ENCODE measurements at regions not wholly inside any gene's neighbourhood (a gene's known extent, or its start where the extent isn't known, plus 50 kb on each side); places are given as distances from the start of the nearest gene placed in this dataset.

DNA sequence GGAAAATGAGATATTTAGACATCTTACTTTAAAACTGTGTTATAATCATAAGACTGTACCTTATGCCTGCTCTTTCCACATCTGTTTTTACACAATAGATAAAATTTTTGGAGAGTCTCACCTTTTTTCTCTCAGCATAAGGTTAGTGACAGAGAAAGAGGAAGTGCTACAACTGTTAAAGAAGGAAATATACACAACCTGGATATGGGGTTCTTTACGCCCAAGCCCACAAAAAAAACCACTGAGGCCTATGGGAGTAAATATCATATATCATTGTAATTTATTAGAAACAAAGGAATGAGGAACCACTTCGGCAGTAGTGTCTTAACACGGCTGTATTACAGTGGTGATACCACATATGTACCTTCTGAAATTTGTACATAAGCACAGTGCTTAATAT lies 265.9 kb upstream of the GK2 start:
- TF ChIP-seq, protein P1, sequence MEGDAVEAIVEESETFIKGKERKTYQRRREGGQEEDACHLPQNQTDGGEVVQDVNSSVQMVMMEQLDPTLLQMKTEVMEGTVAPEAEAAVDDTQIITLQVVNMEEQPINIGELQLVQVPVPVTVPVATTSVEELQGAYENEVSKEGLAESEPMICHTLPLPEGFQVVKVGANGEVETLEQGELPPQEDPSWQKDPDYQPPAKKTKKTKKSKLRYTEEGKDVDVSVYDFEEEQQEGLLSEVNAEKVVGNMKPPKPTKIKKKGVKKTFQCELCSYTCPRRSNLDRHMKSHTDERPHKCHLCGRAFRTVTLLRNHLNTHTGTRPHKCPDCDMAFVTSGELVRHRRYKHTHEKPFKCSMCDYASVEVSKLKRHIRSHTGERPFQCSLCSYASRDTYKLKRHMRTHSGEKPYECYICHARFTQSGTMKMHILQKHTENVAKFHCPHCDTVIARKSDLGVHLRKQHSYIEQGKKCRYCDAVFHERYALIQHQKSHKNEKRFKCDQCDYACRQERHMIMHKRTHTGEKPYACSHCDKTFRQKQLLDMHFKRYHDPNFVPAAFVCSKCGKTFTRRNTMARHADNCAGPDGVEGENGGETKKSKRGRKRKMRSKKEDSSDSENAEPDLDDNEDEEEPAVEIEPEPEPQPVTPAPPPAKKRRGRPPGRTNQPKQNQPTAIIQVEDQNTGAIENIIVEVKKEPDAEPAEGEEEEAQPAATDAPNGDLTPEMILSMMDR (IDR thresholded peaks at IDR 0.05; ENCODE audit: insufficient read depth, low read length, poor library complexity, severe bottlenecking): no peak
- Histone ChIP-seq H3K4me3 (replicated peaks; ENCODE audit: low read depth, low read length) (no peak overlapping the region), H3K27me3 (replicated peaks; ENCODE audit: control insufficient read depth, insufficient read depth, low read length) (no peaks in the 10 kb centered on the region), H3K36me3 (ENCODE audit: control insufficient read depth, insufficient read depth, low read length) (no peaks in the 10 kb centered on the region)
- DNase-seq (ENCODE audit: extremely low read depth, insufficient read length): no peak

DNA sequence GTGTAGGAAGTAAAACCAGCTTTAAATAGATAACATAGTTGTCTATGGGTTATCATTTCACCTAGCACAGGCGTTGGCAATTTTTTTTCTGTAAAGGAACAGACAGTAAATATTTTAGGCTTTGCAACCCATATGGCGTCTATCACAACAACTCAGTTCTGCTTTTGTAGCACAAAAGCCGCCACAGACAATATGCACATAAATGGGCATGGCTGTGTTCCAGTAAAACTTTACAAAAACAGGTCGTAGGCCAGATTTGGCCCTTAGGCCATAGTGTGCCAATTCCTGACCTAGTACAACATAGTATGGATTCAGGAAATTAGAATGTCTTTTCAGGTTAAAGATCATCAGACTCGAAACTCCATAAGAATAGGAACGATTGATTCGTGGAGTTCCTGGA lies 265.3 kb upstream of the GK2 start:
- Histone ChIP-seq H3K4me3 (replicated peaks; ENCODE audit: low read depth, low read length) (no peak overlapping the region), H3K36me3 (ENCODE audit: control insufficient read depth, insufficient read depth, low read length) (no peaks in the 10 kb centered on the region), H3K27me3 (replicated peaks; ENCODE audit: control insufficient read depth, insufficient read depth, low read length) (no peaks in the 10 kb centered on the region)
- TF ChIP-seq, protein P1 (IDR thresholded peaks at IDR 0.05; ENCODE audit: insufficient read depth, low read length, poor library complexity, severe bottlenecking): no peak
- no peak for DNase-seq (ENCODE audit: extremely low read depth, insufficient read length)

DNA sequence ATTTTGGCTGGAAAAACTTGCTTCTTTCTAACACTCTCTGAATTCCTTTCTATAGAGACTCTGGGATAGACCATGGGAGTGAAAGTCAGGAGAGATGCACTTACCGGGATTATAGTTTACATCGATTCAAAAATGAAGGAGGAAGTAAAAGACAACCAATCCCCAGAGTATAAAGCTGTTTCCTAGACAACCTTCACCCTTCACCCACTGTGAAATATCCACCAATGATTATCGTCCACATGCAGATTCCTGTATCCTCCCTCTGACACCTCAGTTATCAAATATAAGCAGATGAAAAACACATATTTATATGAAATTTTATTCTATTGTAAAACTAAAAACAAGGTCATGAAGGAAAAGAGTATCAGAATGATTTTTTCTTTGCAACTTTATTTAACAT lies 258.8 kb upstream of the GK2 start:
- DNase-seq (ENCODE audit: extremely low read depth, insufficient read length): no peak
- no peaks in the 10 kb centered on the region for H3K27me3 ChIP-seq (replicated peaks; ENCODE audit: control insufficient read depth, insufficient read depth, low read length)
- H3K36me3 ChIP-seq (ENCODE audit: control insufficient read depth, insufficient read depth, low read length): no peaks in the 10 kb centered on the region
- no peak overlapping the region for H3K4me3 ChIP-seq (replicated peaks; ENCODE audit: low read depth, low read length)
- TF ChIP-seq, protein P1 (IDR thresholded peaks at IDR 0.05; ENCODE audit: insufficient read depth, low read length, poor library complexity, severe bottlenecking): no peak

DNA sequence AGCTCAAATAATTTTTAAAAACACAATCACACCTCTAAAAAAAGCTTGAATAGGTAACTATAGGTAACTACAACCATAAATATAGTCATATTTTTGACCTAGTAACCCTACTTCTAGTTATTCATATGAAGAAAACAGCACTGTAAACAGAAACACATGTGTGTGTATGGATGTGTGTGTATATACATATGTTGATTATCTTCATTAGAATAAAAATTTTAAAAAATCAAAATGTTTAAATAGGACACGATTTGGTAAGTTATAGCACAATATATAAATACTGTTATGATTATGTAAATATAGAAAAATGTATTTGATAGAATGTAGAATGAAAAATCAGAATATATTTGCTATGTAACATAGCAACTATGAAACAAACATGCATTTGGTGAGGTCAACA lies 258.1 kb upstream of the GK2 start:
- DNase-seq (ENCODE audit: extremely low read depth, insufficient read length): no peak
- TF ChIP-seq, protein P1 (IDR thresholded peaks at IDR 0.05; ENCODE audit: insufficient read depth, low read length, poor library complexity, severe bottlenecking): no peak
- Histone ChIP-seq H3K4me3 (replicated peaks; ENCODE audit: low read depth, low read length) (no peak overlapping the region), H3K27me3 (replicated peaks; ENCODE audit: control insufficient read depth, insufficient read depth, low read length) (no peaks in the 10 kb centered on the region), H3K36me3 (ENCODE audit: control insufficient read depth, insufficient read depth, low read length) (no peaks in the 10 kb centered on the region)

DNA sequence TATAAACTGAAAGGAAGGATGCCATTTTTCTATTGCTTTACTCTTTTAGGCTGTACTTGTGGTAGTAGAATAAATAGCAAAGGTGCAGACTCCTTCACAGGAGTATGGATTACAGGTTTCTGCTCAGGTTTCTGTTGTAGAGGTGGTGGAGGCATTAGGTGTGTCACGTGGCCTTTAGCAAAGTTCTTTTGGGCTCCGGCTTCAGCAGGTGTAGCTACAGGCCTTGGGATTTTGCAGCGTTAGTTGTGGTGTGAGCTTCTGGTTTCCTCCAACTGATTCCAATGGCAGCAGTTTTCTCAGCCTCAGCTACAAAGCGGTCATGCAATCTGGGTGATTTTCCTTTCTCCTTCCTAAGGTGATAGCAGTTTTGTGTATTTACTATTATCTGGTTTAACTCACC lies 255.8 kb upstream of the GK2 start:
- TF ChIP-seq, protein P1 (IDR thresholded peaks at IDR 0.05; ENCODE audit: insufficient read depth, low read length, poor library complexity, severe bottlenecking): no peak

DNA sequence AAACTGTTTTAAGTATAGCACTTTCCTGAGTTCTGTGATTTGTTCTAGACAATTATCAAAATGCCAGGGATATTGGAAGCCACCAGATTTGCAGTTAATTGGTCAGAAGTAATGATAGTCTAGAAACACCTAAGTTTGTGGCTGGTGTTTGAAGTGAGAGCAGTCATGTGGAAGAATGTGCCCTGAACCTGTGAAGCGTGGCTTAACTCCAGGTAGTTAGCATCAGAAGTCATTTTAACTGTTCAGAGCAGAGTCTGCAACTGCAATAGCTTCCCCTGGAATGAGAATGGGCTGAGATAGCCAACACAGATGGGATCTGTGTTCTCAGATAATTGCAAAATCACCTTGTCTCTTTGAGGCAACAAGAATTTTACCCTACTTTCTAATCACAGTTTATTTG lies 255.1 kb upstream of the GK2 start:
- TF ChIP-seq, protein P1 (IDR thresholded peaks at IDR 0.05; ENCODE audit: insufficient read depth, low read length, poor library complexity, severe bottlenecking): no peak
- no peak for DNase-seq (ENCODE audit: extremely low read depth, insufficient read length)
- no peaks in the 10 kb centered on the region for H3K27me3 ChIP-seq (replicated peaks; ENCODE audit: control insufficient read depth, insufficient read depth, low read length)
- H3K4me3 ChIP-seq (replicated peaks; ENCODE audit: low read depth, low read length): no peak overlapping the region
- H3K36me3 ChIP-seq (ENCODE audit: control insufficient read depth, insufficient read depth, low read length): no peaks in the 10 kb centered on the region

More for the DNA sequence above, 255.8 kb upstream of the GK2 start:
- H3K4me3 ChIP-seq (replicated peaks; ENCODE audit: low read depth, low read length): no peak overlapping the region
- no peaks in the 10 kb centered on the region for H3K36me3 ChIP-seq (ENCODE audit: control insufficient read depth, insufficient read depth, low read length)
- H3K27me3 ChIP-seq (replicated peaks; ENCODE audit: control insufficient read depth, insufficient read depth, low read length): no peaks in the 10 kb centered on the region
- no peak for DNase-seq (ENCODE audit: extremely low read depth, insufficient read length)

Data from GM06990 (cell line).